ENCODE measurements at regions not wholly inside any gene's neighbourhood (a gene's known extent, or its start where the extent isn't known, plus 50 kb on each side); places are given as distances from the start of the nearest gene placed in this dataset.

DNA sequence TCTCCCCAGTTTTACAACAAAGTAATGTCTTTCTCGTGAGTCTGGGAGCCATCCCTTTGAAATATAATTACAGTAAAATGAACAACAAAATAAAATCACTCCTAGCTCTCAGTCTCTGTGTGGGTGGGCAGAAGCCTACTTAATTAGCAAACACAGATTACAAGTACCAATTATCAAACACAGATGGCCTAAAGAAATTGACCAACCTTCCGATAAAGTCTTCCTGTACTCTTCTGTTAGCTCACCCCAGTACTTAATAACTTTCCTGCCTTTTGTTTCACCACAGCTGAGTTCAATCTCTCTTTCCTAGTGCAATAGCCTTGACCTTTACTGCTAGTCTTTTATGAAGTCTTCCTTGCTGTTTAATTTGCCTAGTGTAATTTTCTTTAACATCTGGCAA lies 719.2 kb upstream of the MBL2 start:
- H3K4me3 Mint-ChIP-seq: no peak overlapping the region
- TF ChIP-seq, protein P1, sequence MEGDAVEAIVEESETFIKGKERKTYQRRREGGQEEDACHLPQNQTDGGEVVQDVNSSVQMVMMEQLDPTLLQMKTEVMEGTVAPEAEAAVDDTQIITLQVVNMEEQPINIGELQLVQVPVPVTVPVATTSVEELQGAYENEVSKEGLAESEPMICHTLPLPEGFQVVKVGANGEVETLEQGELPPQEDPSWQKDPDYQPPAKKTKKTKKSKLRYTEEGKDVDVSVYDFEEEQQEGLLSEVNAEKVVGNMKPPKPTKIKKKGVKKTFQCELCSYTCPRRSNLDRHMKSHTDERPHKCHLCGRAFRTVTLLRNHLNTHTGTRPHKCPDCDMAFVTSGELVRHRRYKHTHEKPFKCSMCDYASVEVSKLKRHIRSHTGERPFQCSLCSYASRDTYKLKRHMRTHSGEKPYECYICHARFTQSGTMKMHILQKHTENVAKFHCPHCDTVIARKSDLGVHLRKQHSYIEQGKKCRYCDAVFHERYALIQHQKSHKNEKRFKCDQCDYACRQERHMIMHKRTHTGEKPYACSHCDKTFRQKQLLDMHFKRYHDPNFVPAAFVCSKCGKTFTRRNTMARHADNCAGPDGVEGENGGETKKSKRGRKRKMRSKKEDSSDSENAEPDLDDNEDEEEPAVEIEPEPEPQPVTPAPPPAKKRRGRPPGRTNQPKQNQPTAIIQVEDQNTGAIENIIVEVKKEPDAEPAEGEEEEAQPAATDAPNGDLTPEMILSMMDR (IDR thresholded peaks at IDR 0.05): no peak
- intact Hi-C loops (cut with micrococcal nuclease): no loop called here
- Histone ChIP-seq H4K20me1 (ENCODE audit: insufficient read depth, low read length) (no peaks in the 10 kb centered on the region), H3K27me3 (ENCODE audit: control insufficient read depth in 2 of 2, insufficient read depth in 2 of 2, low read length in 2 of 2) (no peaks in the 10 kb centered on the region), H3K4me1 (ENCODE audit: control insufficient read depth in 1 of 2, insufficient read depth in 2 of 2, low read length in 2 of 2) (no peaks in the 10 kb centered on the region), H3K9me3 (replicated peaks in 1 of 2; ENCODE audit: control insufficient read depth in 1 of 2, insufficient read depth in 1 of 2, low read length in 2 of 2) (peaks cover 8 to 10% of the 10 kb centered on the region in 2 donors), H3K9ac (ENCODE audit: insufficient read depth, low read length, poor library complexity, severe bottlenecking) (no peak overlapping the region), H3K36me3 (replicated peaks in 1 of 2; ENCODE audit: control insufficient read depth in 1 of 2, insufficient read depth in 2 of 2, low read length in 2 of 2) (no peaks in the 10 kb centered on the region), H3K27ac (ENCODE audit: low read depth in 1 of 2, low read length in 2 of 2) (no peak overlapping the region), H3K4me2 (replicated peaks; ENCODE audit: extremely low read depth, low read length, poor library complexity, severe bottlenecking) (no peak overlapping the region), H3K79me2 (ENCODE audit: insufficient read depth, low read length) (no peaks in the 10 kb centered on the region), H3K4me3 (replicated peaks in 1 of 3; ENCODE audit: low read depth in 2 of 3, low read length in 3 of 3) (no peak overlapping the region), H2AFZ (ENCODE audit: insufficient read depth, low read depth, low read length, poor library complexity, severe bottlenecking) (no peak overlapping the region)
- H3K27me3 Mint-ChIP-seq (ENCODE audit: low read depth in 3 of 3): no peaks in the 10 kb centered on the region
- H3K36me3 Mint-ChIP-seq: no peaks in the 10 kb centered on the region
- H3K9me3 Mint-ChIP-seq: peaks cover 3 to 20% (median 7%) of the 10 kb centered on the region in 7 donors
- H3K27ac Mint-ChIP-seq: no peak overlapping the region
- H3K4me1 Mint-ChIP-seq: no peaks in the 10 kb centered on the region
- no peak for DNase-seq
- 100% methylated on average over 1 of the region's 2 CpGs for WGBS (ENCODE audit: insufficient coverage)

DNA sequence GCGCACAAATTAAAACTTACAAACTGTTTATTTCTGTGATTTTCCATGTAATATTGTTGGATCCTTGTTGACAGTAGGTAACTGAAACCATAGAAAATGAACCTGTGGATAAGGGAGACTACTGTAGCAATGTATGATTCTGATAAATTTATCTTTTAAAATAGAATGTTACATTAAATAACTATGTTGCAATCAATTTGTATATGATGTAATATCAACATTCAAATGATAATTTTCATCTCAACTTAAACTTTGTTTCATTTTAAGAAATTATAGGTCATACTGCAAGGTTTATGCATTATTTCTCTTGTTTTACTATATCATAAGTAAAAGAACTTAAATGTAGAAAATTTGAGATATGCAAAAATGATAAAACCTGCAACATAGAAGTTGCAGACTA lies 718.0 kb upstream of the MBL2 start:
- DNase-seq: no peak
- H3K9ac ChIP-seq (ENCODE audit: insufficient read depth, low read length, poor library complexity, severe bottlenecking): no peak overlapping the region
- Mint-ChIP-seq H3K9me3 (peaks cover 6 to 22% (median 14%) of the 10 kb centered on the region in 7 donors), H3K4me3 (no peak overlapping the region), H3K27ac (no peak overlapping the region), H3K4me1 (no peaks in the 10 kb centered on the region), H3K27me3 (ENCODE audit: low read depth in 3 of 3) (no peaks in the 10 kb centered on the region), H3K36me3 (no peaks in the 10 kb centered on the region)
- no peak overlapping the region for H3K27ac ChIP-seq (ENCODE audit: low read depth in 1 of 2, low read length in 2 of 2)
- H3K27me3 ChIP-seq (ENCODE audit: control insufficient read depth in 2 of 2, insufficient read depth in 2 of 2, low read length in 2 of 2): no peaks in the 10 kb centered on the region
- H3K4me1 ChIP-seq (ENCODE audit: control insufficient read depth in 1 of 2, insufficient read depth in 2 of 2, low read length in 2 of 2): no peaks in the 10 kb centered on the region
- H3K4me2 ChIP-seq (replicated peaks; ENCODE audit: extremely low read depth, low read length, poor library complexity, severe bottlenecking): no peak overlapping the region
- no peaks in the 10 kb centered on the region for H3K36me3 ChIP-seq (replicated peaks in 1 of 2; ENCODE audit: control insufficient read depth in 1 of 2, insufficient read depth in 2 of 2, low read length in 2 of 2)
- peaks cover 10 to 15% of the 10 kb centered on the region in 2 donors for H3K9me3 ChIP-seq (replicated peaks in 1 of 2; ENCODE audit: control insufficient read depth in 1 of 2, insufficient read depth in 1 of 2, low read length in 2 of 2)
- H3K4me3 ChIP-seq (replicated peaks in 1 of 3; ENCODE audit: low read depth in 2 of 3, low read length in 3 of 3): no peak overlapping the region
- intact Hi-C loops (cut with micrococcal nuclease): no loop called here
- TF ChIP-seq, protein P1 (IDR thresholded peaks at IDR 0.05): no peak
- H3K79me2 ChIP-seq (ENCODE audit: insufficient read depth, low read length): no peaks in the 10 kb centered on the region
- no CpG with 5 or more reads among the region's 1 CpG for WGBS (ENCODE audit: insufficient coverage)
- H4K20me1 ChIP-seq (ENCODE audit: insufficient read depth, low read length): no peaks in the 10 kb centered on the region
- H2AFZ ChIP-seq (ENCODE audit: insufficient read depth, low read depth, low read length, poor library complexity, severe bottlenecking): no peak overlapping the region
